Left lung (tissue), 4 donors: ENCODE measurements at regions not wholly inside any gene's neighbourhood (a gene's known extent, or its start where the extent isn't known, plus 50 kb on each side); places are given as distances from the start of the nearest gene placed in this dataset.
"Not testable (repeated sequence)": the region's sequence is repeated elsewhere in the genome, so short reads cannot be mapped to it uniquely, and the experiment has no call there.

Experiments used
- ATAC-seq: fragments of 200-7000 bp; cut with Tn5 transposase; one replicate; pipeline ENCODE4 v1.9.1; 2020; ENCODE audit warnings: moderate library complexity
- DNase-seq, 4 donors: peaks; one replicate each; pipeline ENCODE4 v3.0.0-alpha.2; 2013 to 2020
- H3K27ac ChIP-seq, 2 donors: fragments of 200-600 bp; sonication (generic) in 1 of 2; one replicate each; pipeline versions ENCODE4 v1.5.0 to v1.8.0; 2020 to 2021
- H3K27me3 ChIP-seq, 2 donors: fragments of 200-600 bp; sonication (generic) in 1 of 2; one replicate each; pipeline versions ENCODE4 v1.5.0 to v1.8.0; 2020 to 2021
- H3K36me3 ChIP-seq, 2 donors: fragments of 200-600 bp; sonication (generic) in 1 of 2; one replicate each; pipeline versions ENCODE4 v1.5.0 to v1.8.0; 2020 to 2021
- H3K4me1 ChIP-seq, 2 donors: fragments of 200-600 bp; one replicate each; pipeline ENCODE4 v1.8.0; 2021
- H3K4me3 ChIP-seq, 2 donors: fragments of 200-600 bp; sonication (generic) in 1 of 2; one replicate each; pipeline versions ENCODE4 v1.5.0 to v1.8.0; 2020 to 2021; ENCODE audit warnings: mild to moderate bottlenecking in 1 of 2
- H3K9me3 ChIP-seq, 2 donors: fragments of 200-600 bp; sonication (generic) in 1 of 2; one replicate each; pipeline versions ENCODE4 v1.5.0 to v1.8.0; 2020 to 2021
- CTCF ChIP-seq, 2 donors: fragments of 200-600 bp; sonication (generic) in 1 of 2; IDR thresholded peaks; one replicate each; pipeline versions ENCODE4 v1.5.0 to v1.8.0; 2021; ENCODE audit warnings: antibody characterized with exemption in 2 of 2
- intact Hi-C, 2 donors: fragments of 100-400 bp; cut with DNase I; formaldehyde crosslinking; loops; one replicate each; pipeline versions ENCODE4 v1.11.2 to v1.14.2; 2022
- donor health status: DM: no; HTN: yes; CAD: no.
- donor health status: DM: no; HTN: no; CAD: no.

- intact Hi-C loops: no loop called here
- DNase-seq (no peak), ATAC-seq (no peak)
- Histone ChIP-seq H3K4me1 (no peaks in the 10 kb centered on the region), H3K4me3 (no peak overlapping the region), H3K36me3 (no peaks in the 10 kb centered on the region), H3K9me3 (no peaks in the 10 kb centered on the region), H3K27ac (no peak overlapping the region), H3K27me3 (peaks cover 0 to 51% of the 10 kb centered on the region in 2 donors)
- TF ChIP-seq CTCF (IDR thresholded peaks at IDR 0.05): no peak
Observed at GRCh38 chr17:36849871-36850348, 87.4 kb upstream of the LHX1 start.

- DNase-seq (no peak), ATAC-seq (no peak)
- intact Hi-C loops: no loop called here
- H3K4me3 ChIP-seq: no peak overlapping the region
- H3K9me3 ChIP-seq: no peaks in the 10 kb centered on the region
- no peaks in the 10 kb centered on the region for H3K4me1 ChIP-seq
- H3K27me3 ChIP-seq: peaks cover 0 to 50% of the 10 kb centered on the region in 2 donors
- no peak for TF ChIP-seq CTCF (IDR thresholded peaks at IDR 0.05)
- no peaks in the 10 kb centered on the region for H3K36me3 ChIP-seq
- H3K27ac ChIP-seq: no peak overlapping the region
Observed at GRCh38 chr17:36850790-36851189, 86.5 kb upstream of the LHX1 start.

GRCh38 chr17:36851250-36851649, 86.0 kb upstream of the LHX1 start:
- H3K9me3 ChIP-seq: no peaks in the 10 kb centered on the region
- no peak for TF ChIP-seq CTCF (IDR thresholded peaks at IDR 0.05)
- no peak overlapping the region for H3K27ac ChIP-seq
- no peak overlapping the region for H3K4me3 ChIP-seq
- no peaks in the 10 kb centered on the region for H3K4me1 ChIP-seq
- peaks cover 0 to 50% of the 10 kb centered on the region in 2 donors for H3K27me3 ChIP-seq
- no peak for ATAC-seq
- intact Hi-C loops: no loop called here
- DNase-seq: no peak
- no peaks in the 10 kb centered on the region for H3K36me3 ChIP-seq

- DNase-seq, H3K9me3 ChIP-seq, intact Hi-C loops, H3K4me1 ChIP-seq, ATAC-seq, H3K4me3 ChIP-seq, H3K27ac ChIP-seq, H3K36me3 ChIP-seq: not testable (repeated sequence)
- H3K27me3 ChIP-seq: peaks cover 0 to 50% of the 10 kb centered on the region in 2 donors
Observed at GRCh38 chr17:36852478-36852877, 84.8 kb upstream of the LHX1 start.

GRCh38 chr17:36854982-36855381, 82.3 kb upstream of the LHX1 start:
- ATAC-seq: no peak
- H3K27ac ChIP-seq: no peak overlapping the region
- intact Hi-C loops: no loop called here
- H3K27me3 ChIP-seq: peaks cover 0 to 57% of the 10 kb centered on the region in 2 donors
- no peaks in the 10 kb centered on the region for H3K9me3 ChIP-seq
- no peak for TF ChIP-seq CTCF (IDR thresholded peaks at IDR 0.05)
- DNase-seq: no peak
- no peaks in the 10 kb centered on the region for H3K36me3 ChIP-seq
- H3K4me1 ChIP-seq: no peaks in the 10 kb centered on the region
- H3K4me3 ChIP-seq: no peak overlapping the region

- intact Hi-C loops: no loop called here
- no peak for TF ChIP-seq CTCF (IDR thresholded peaks at IDR 0.05)
- H3K4me1 ChIP-seq: no peaks in the 10 kb centered on the region
- H3K27ac ChIP-seq: no peak overlapping the region
- no peak for DNase-seq
- no peaks in the 10 kb centered on the region for H3K36me3 ChIP-seq
- H3K9me3 ChIP-seq: no peaks in the 10 kb centered on the region
- no peak overlapping the region for H3K4me3 ChIP-seq
- ATAC-seq: no peak
- H3K27me3 ChIP-seq: peaks cover 0 to 61% of the 10 kb centered on the region in 2 donors
Observed at GRCh38 chr17:36855459-36855858, 81.8 kb upstream of the LHX1 start.
